ENCODE measurements at regions not wholly inside any gene's neighbourhood (a gene's known extent, or its start where the extent isn't known, plus 50 kb on each side); places are given as distances from the start of the nearest gene placed in this dataset.

GRCh38 chr4:18314731-18315130, 293.2 kb upstream of the LCORL start:
- TF ChIP-seq, protein P1, sequence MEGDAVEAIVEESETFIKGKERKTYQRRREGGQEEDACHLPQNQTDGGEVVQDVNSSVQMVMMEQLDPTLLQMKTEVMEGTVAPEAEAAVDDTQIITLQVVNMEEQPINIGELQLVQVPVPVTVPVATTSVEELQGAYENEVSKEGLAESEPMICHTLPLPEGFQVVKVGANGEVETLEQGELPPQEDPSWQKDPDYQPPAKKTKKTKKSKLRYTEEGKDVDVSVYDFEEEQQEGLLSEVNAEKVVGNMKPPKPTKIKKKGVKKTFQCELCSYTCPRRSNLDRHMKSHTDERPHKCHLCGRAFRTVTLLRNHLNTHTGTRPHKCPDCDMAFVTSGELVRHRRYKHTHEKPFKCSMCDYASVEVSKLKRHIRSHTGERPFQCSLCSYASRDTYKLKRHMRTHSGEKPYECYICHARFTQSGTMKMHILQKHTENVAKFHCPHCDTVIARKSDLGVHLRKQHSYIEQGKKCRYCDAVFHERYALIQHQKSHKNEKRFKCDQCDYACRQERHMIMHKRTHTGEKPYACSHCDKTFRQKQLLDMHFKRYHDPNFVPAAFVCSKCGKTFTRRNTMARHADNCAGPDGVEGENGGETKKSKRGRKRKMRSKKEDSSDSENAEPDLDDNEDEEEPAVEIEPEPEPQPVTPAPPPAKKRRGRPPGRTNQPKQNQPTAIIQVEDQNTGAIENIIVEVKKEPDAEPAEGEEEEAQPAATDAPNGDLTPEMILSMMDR (IDR thresholded peaks at IDR 0.05; ENCODE audit: low read depth, low read length, poor library complexity, severe bottlenecking), result no peak
- no peak for TF ChIP-seq EZH2phosphoT487 (IDR thresholded peaks at IDR 0.05; ENCODE audit: borderline replicate concordance, low read length)

Measured in DOHH2 (cell line).